ENCODE measurements at regions not wholly inside any gene's neighbourhood (a gene's known extent, or its start where the extent isn't known, plus 50 kb on each side); places are given as distances from the start of the nearest gene placed in this dataset.

DNA sequence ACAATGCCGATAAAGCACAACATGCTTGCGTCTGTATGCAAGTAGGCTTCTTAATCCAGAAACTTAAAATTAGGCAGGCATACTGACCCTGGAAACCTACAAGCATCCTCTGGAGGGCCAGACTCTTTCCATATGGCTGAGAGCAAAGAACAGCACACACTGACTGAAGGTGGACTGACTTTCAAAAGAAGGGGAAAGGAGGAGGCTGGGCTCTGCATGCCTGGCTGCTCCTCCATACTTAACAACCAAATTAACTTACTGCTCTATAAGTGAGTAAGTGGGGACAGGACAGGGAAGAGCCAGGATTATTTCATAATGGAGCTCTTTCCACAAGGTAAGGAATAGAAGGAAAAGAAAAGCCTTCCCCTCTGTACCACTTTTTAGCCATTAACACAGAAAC lies 55.9 kb upstream of the ATP8A1 start:
- TF ChIP-seq, protein P1, sequence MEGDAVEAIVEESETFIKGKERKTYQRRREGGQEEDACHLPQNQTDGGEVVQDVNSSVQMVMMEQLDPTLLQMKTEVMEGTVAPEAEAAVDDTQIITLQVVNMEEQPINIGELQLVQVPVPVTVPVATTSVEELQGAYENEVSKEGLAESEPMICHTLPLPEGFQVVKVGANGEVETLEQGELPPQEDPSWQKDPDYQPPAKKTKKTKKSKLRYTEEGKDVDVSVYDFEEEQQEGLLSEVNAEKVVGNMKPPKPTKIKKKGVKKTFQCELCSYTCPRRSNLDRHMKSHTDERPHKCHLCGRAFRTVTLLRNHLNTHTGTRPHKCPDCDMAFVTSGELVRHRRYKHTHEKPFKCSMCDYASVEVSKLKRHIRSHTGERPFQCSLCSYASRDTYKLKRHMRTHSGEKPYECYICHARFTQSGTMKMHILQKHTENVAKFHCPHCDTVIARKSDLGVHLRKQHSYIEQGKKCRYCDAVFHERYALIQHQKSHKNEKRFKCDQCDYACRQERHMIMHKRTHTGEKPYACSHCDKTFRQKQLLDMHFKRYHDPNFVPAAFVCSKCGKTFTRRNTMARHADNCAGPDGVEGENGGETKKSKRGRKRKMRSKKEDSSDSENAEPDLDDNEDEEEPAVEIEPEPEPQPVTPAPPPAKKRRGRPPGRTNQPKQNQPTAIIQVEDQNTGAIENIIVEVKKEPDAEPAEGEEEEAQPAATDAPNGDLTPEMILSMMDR (IDR thresholded peaks at IDR 0.05) = no peak
- TF ChIP-seq POLR2AphosphoS5 (IDR thresholded peaks at IDR 0.05; ENCODE audit: low read depth, low read length) (no peak), SMC3 (IDR thresholded peaks at IDR 0.05; ENCODE audit: low read depth, low read length) (no peak), JUND (IDR thresholded peaks at IDR 0.05) (no peak), MXI1 (IDR thresholded peaks at IDR 0.05; ENCODE audit: low read depth, low read length) (no peak), YY1 (IDR thresholded peaks at IDR 0.05; ENCODE audit: low read depth) (no peak), FOXM1 (IDR thresholded peaks at IDR 0.05; ENCODE audit: low read depth) (no peak)
- TF ChIP-seq, protein P2, sequence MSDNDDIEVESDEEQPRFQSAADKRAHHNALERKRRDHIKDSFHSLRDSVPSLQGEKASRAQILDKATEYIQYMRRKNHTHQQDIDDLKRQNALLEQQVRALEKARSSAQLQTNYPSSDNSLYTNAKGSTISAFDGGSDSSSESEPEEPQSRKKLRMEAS (IDR thresholded peaks at IDR 0.05; ENCODE audit: low read depth) = no peak
